KMS-11 (cell line): ENCODE measurements at regions not wholly inside any gene's neighbourhood (a gene's known extent, or its start where the extent isn't known, plus 50 kb on each side); places are given as distances from the start of the nearest gene placed in this dataset.

Experiments
- H2AFZ ChIP-seq: fragments of 200-600 bp; sonication (generic); 2 replicates; pipeline ENCODE4 v1.6.1; 2016; ENCODE audit warnings: antibody characterized with exemption, mixed run types, low read depth
- H3K27ac ChIP-seq: fragments of 200-600 bp; sonication (generic); 2 replicates; pipeline ENCODE4 v1.6.1; 2016; ENCODE audit warnings: mild to moderate bottlenecking, mixed run types
- H3K27me3 ChIP-seq: fragments of 200-600 bp; sonication (generic); 2 replicates; pipeline ENCODE4 v1.6.1; 2017; ENCODE audit warnings: mild to moderate bottlenecking, low read depth, mixed run types, moderate library complexity; ENCODE audit not compliant: insufficient read depth
- H3K36me3 ChIP-seq: fragments of 200-600 bp; sonication (generic); 2 replicates; pipeline ENCODE4 v1.6.1; 2017; ENCODE audit warnings: mild to moderate bottlenecking, mixed run types; ENCODE audit not compliant: insufficient read depth
- H3K4me1 ChIP-seq: fragments of 200-600 bp; sonication (generic); 2 replicates; pipeline ENCODE4 v1.6.1; 2016; ENCODE audit warnings: mild to moderate bottlenecking, low read depth, mixed run types; ENCODE audit not compliant: poor library complexity, severe bottlenecking
- H3K4me2 ChIP-seq: fragments of 200-600 bp; sonication (generic); 2 replicates; pipeline ENCODE4 v1.7.0; 2016; ENCODE audit warnings: mild to moderate bottlenecking, mixed run types
- H3K4me3 ChIP-seq: fragments of 200-600 bp; sonication (generic); IDR thresholded peaks from 2 replicates; pipeline ENCODE4 v1.6.1; 2017; ENCODE audit warnings: low read depth, low read length, mixed read lengths; ENCODE audit not compliant: insufficient read depth
- H3K79me2 ChIP-seq: fragments of 200-600 bp; sonication (generic); 2 replicates; pipeline ENCODE4 v1.6.1; 2016; ENCODE audit warnings: low read depth, mixed run types; ENCODE audit not compliant: insufficient read depth
- H3K9ac ChIP-seq: fragments of 200-600 bp; sonication (generic); 2 replicates; pipeline ENCODE4 v1.6.1; 2016; ENCODE audit warnings: mild to moderate bottlenecking, mixed run types
- H4K20me1 ChIP-seq: fragments of 200-600 bp; sonication (generic); 2 replicates; pipeline ENCODE4 v1.6.1; 2016; ENCODE audit warnings: mild to moderate bottlenecking, mixed run types; ENCODE audit not compliant: insufficient read depth
- CTCF ChIP-seq: fragments of 200-600 bp; sonication (generic); conservative IDR thresholded peaks from 2 replicates; pipeline ENCODE4 v1.6.1; 2017; ENCODE audit warnings: low read depth, mild to moderate bottlenecking, antibody characterized with exemption, low read length, moderate library complexity, mixed read lengths

- Histone ChIP-seq H3K27ac (no peak overlapping the region), H3K36me3 (no peaks in the 10 kb centered on the region), H3K79me2 (no peaks in the 10 kb centered on the region), H3K27me3 (no peaks in the 10 kb centered on the region), H3K4me2 (no peak overlapping the region), H2AFZ (no peak overlapping the region), H3K4me1 (no peaks in the 10 kb centered on the region), H3K4me3 (no peak overlapping the region), H3K9ac (no peak overlapping the region), H4K20me1 (no peaks in the 10 kb centered on the region)
- no peak for TF ChIP-seq CTCF
These were observed 1262.4 kb upstream of the PCDH20 start for GRCh38 chr13:62678039-62678438.

GRCh38 chr13:62663767-62664166 is 1248.1 kb upstream of the PCDH20 start:
- Histone ChIP-seq H3K79me2 (no peaks in the 10 kb centered on the region), H4K20me1 (no peaks in the 10 kb centered on the region), H3K9ac (no peak overlapping the region), H3K27ac (no peak overlapping the region), H3K4me1 (no peaks in the 10 kb centered on the region), H2AFZ (no peak overlapping the region), H3K27me3 (no peaks in the 10 kb centered on the region), H3K4me3 (no peak overlapping the region), H3K4me2 (no peak overlapping the region), H3K36me3 (no peaks in the 10 kb centered on the region)
- TF ChIP-seq CTCF = no peak

GRCh38 chr13:62659365-62659764 is 1243.7 kb upstream of the PCDH20 start:
- H3K36me3 ChIP-seq = no peaks in the 10 kb centered on the region
- H4K20me1 ChIP-seq = no peaks in the 10 kb centered on the region
- H3K79me2 ChIP-seq = no peaks in the 10 kb centered on the region
- no peaks in the 10 kb centered on the region for H3K4me1 ChIP-seq
- no peak for TF ChIP-seq CTCF
- no peak overlapping the region for H2AFZ ChIP-seq
- no peak overlapping the region for H3K27ac ChIP-seq
- no peak overlapping the region for H3K4me2 ChIP-seq
- H3K9ac ChIP-seq = no peak overlapping the region
- no peaks in the 10 kb centered on the region for H3K27me3 ChIP-seq
- H3K4me3 ChIP-seq = no peak overlapping the region

- Histone ChIP-seq H3K4me2 (no peak overlapping the region), H4K20me1 (no peaks in the 10 kb centered on the region), H3K27me3 (no peaks in the 10 kb centered on the region), H3K4me1 (no peaks in the 10 kb centered on the region), H3K36me3 (no peaks in the 10 kb centered on the region), H2AFZ (no peak overlapping the region), H3K27ac (no peak overlapping the region), H3K9ac (no peak overlapping the region), H3K79me2 (no peaks in the 10 kb centered on the region), H3K4me3 (no peak overlapping the region)
- TF ChIP-seq CTCF = no peak
These were observed 1237.7 kb upstream of the PCDH20 start for GRCh38 chr13:62653371-62653770.
